NCI-H146 treated with DMSO at 0.1 percent for 48 hours (cell line): ENCODE measurements at regions not wholly inside any gene's neighbourhood (a gene's known extent, or its start where the extent isn't known, plus 50 kb on each side); places are given as distances from the start of the nearest gene placed in this dataset.
"Not testable (repeated sequence)": the region's sequence is repeated elsewhere in the genome, so short reads cannot be mapped to it uniquely, and the experiment has no call there.

Source experiments
- DNase-seq: peaks from one replicate; lab custom pipeline; 2025; ENCODE audit not compliant: unreplicated experiment; lab: John Stamatoyannopoulos, UW

DNA sequence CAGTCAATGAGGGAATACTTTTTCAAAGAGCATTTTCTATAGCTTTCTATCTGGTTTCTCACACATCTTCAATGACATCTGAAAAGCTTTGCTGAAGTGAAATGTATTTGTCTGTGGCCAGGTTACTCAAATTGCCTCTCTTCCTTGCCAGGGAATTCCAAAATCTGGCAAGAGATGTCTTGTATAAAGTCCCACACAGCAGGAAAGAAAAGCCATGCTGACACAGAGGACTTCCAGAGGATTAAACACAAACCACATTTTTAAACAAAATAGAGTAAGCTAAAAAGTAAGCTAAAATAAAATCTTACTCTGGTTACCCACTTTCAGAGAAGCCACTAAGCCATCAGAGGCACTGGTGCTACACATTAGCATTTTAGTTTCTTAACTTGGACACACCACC lies 93.1 kb upstream of the BCAR3 start:
- DNase-seq, result no peak

- DNase-seq, result no peak
Measured at GRCh38 chr1:93773049-93773838, 91.6 kb upstream of the BCAR3 start.

DNA sequence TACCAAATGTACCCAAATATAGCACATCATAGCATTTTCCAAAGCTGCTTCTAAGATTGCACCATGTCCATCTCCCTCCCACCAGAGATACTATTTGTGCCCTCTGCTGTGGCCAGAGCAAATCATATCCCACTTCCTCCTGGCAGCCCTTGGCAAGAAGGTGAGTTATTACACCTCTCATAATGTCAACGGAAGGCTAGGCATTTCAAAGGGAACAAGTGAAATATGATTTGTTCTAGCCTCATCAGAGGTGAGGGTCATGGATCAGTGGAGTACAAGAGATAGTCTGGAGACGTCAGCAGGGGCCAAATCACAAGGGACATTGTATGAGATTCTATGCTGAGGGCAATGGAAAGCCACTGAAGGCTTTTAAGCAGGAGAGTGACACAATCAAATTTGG lies 90.2 kb upstream of the BCAR3 start:
- no peak for DNase-seq

GRCh38 chr1:93770640-93771039 lies 89.0 kb upstream of the BCAR3 start:
- DNase-seq, result no peak

DNA sequence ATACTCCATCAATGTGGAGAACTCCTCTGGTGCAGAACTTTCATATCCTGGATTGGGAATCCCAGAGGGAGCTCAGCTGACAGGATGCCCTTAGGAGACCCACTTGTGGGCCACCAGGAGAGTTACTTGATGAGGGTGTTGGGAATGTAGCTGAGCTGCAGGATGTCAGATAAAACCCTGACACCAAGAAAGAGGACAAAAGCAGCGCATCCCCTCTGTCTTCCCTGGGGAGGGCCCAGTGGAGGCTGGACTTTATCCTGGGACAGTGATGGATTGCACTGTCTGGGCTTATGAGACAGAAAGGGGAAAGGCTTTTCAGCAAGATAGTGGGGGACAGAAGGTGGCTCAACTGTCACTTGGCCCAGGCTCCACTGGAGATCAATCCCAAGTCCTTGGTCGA lies 88.1 kb upstream of the BCAR3 start:
- DNase-seq, result no peak

DNA sequence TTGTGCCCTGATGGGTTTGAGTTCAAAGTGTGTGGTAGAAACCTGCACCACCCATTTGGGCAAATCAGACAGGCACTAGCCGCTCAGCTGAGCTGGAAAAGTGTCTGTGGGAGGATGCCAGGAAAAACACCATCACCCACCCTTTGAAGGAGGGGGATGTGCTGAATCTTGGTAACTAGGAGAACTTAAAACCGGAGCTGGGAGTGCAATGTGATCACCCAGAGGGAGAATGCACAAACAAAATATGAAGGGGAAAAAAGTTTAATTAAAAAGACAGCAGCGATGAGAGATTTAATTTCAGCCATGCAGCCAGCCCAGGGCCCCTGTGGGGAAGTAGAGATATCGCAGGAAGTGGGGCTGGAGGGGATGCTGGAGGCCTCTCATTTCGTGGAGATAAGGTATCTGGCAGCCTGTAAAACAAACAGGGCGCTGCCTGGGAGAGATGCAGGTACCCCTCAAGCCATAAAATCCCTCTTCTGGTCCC lies 86.8 kb upstream of the BCAR3 start:
- DNase-seq, result no peak

- DNase-seq, result no peak
Measured at GRCh38 chr1:93766451-93766850, 84.8 kb upstream of the BCAR3 start.

DNA sequence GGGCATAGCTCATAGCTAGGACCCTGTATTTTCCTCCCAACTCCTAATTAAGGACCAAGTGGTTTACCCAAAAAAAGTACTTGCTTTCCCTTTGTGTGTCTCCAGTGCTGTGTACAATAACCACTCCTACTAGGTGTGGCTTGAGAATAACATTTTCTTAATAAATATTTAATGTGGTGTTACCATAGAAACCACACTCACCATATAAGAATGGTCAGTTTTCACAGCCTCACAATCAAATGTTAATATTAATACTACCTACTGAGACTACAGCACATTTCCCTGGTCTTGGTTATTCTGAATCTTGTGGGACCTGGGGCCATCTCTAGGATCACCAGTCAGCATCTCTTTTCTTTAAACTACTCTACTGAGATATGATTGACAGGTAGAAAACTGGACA lies 83.5 kb upstream of the BCAR3 start:
- DNase-seq, result no peak

GRCh38 chr1:93764366-93764750 lies 82.7 kb upstream of the BCAR3 start:
- no peak for DNase-seq

- no peak for DNase-seq
Measured at GRCh38 chr1:93763704-93764365, 82.2 kb upstream of the BCAR3 start.

- DNase-seq, result no peak
Measured at GRCh38 chr1:93758842-93759515, 77.3 kb upstream of the BCAR3 start.

DNA sequence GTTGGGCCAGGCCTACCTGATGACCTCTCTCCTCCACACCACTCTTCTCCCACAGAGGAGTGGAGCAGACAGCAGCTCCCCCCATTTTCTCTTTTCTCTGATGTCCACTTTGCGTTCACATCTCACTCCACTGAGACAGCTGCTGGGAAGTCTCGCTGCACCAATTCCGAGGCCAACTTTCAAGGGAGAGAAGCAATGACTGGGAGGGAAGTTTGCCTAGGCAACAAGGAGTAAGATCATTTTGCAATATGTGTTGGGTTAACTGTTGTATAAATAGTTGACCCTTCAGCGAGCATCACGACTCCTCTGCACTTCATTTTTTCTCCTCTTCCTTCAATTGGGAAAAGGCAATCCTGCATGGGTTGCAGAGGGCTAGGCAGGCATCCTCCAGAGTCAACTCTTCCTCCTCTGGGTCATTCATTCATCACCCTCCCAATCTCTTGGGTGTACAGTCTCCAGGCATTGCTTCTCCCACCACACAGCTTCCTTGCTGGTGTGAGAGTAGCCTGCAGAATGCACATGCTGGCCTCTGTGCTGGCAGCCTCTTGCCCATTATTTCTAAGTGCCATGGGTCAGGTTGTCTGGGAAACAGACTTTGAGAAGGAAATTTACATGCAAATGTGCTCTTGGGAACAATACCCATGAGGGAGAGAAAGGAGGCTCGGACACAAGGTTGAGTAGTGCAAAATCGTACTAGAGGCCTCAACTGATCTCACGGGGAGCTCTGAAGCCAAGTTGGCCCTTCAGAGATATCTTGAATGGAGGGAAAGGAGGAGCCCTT lies 75.8 kb upstream of the BCAR3 start:
- DNase-seq, result no peak

DNA sequence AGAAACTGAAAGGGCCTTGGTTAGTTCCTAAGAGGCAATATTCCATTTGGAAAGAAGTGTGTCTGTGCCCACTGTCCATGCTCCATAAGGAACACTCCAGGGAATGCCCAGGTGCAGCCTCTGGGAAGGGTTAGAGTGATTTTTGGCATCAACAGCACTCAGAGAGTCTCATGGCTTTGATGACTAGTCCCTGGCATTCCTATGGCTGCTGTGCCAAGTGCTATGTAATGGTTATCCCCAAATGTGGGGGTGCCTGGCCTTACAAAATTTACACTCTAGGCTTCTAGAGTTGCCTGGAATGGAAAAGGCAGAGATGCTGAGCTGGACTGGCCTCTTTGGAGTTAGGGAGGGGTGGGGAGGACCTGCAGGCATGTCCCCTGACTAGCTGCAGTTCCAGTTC lies 75.0 kb upstream of the BCAR3 start:
- no peak for DNase-seq

GRCh38 chr1:93755251-93755715 lies 73.6 kb upstream of the BCAR3 start:
- DNase-seq, result not testable (repeated sequence)

- DNase-seq, result no peak
Measured at GRCh38 chr1:93753791-93754763, 72.4 kb upstream of the BCAR3 start.

DNA sequence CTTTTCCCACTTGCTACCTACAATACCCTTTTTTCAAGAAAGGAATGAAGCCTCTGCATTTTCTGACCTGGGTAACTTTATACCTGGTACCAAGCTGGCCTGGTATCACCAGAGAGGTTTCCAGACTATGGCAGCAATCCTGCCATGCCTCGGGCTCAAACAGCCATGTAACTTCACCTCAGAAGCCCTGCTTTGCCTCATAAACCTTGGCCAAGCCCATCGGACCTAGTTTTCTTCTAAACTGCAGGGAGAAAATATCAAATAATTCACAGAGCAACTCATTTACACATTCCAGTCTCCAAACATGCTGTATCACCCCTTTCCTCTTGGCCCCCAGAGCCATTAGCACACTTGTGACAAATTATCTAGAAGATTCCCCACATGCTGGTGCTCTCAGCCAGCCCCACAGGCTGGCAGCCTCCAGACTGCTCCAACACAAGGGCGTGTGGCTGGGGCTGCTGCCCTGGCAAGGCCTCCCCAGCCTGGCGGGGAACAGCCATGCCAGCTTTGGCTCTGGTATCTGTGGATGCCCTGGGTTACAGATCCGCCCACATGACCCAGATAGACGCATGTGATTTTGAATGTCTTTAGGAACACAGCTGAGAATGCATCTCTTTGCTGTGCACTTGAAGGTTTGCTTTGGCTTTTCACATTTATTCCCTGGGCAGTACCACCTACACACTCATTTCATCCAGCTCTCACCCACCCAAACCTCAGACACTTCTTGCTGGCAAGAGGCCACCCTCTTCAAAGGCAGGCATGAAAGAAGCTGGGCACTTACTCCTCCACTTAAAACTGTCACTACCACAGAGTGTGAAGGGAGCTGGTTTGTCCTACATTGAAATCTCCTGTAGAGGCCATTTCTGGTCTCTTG lies 70.0 kb upstream of the BCAR3 start:
- DNase-seq, result no peak

DNA sequence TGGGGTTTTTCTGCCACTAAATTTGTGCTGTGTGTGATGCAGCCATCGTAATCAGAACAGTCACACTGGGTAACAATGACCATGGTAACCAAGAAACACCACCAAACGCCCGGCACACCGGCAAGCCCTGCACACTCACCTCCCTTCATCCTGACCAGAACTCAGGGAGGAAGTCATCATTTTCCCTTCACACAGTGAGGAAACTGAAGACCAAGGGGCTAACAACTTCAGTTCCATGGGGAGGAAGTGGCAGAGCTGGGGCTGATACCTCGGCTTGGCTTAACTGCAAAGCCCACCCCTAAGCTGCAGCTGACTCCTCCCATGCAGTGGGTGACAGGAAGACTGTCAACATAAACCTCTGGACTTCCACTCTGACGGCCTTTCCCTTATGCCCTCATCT lies 69.3 kb upstream of the BCAR3 start:
- DNase-seq, result no peak

GRCh38 chr1:93749894-93750301 lies 68.3 kb upstream of the BCAR3 start:
- no peak for DNase-seq

- no peak for DNase-seq
Measured at GRCh38 chr1:93749487-93749886, 67.8 kb upstream of the BCAR3 start.
